ENCODE measurements at regions not wholly inside any gene's neighbourhood (a gene's known extent, or its start where the extent isn't known, plus 50 kb on each side); places are given as distances from the start of the nearest gene placed in this dataset.

DNA sequence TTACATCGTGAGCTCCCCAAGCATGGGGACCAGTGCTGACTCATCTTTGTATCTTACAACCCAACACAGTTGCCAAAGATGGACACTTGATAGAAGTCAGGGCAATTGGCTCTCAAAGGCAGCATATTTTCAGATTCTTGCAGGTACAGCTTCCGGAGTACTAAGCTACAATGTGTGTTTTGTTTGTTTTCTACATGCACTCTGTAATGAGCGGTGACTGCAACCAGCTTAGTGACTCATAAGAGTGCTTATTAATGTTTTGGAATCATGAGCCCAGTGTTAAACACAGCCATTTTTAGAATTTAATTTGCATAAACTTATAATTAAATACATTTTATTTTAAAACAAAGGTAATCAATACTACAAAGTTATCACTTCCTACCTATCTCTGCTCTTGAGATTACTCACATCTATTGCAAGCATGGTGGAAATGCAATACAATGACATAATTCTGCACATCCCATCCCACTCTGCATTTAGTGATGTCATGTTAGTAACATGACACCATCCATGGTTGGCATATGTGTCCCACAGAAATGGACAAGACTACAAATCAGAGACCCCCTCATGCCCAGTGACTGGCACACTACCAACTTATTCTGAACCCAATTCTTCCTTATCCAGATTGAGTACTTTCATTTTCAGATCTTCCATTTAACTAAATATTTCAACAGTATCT is 399.8 kb upstream of the ST6GAL2 start:
- no peak for TF ChIP-seq SIN3A (IDR thresholded peaks at IDR 0.05; ENCODE audit: borderline replicate concordance, insufficient read depth, low read length)

- TF ChIP-seq SIN3A (IDR thresholded peaks at IDR 0.05; ENCODE audit: borderline replicate concordance, insufficient read depth, low read length) (no peak), POLR2AphosphoS5 (IDR thresholded peaks at IDR 0.05; ENCODE audit: low read depth, low read length) (no peak), REST (IDR thresholded peaks at IDR 0.05; ENCODE audit: insufficient read depth in 1 of 2, low read depth in 2 of 2, low read length in 2 of 2) (no peak), FOXP2 (optimal IDR thresholded peaks at IDR 0.05; ENCODE audit: borderline replicate concordance, extremely low read depth, extremely low read length, insufficient read depth) (no peak)
Measured at GRCh38 chr2:107290041-107290440, 404.1 kb upstream of the ST6GAL2 start.

DNA sequence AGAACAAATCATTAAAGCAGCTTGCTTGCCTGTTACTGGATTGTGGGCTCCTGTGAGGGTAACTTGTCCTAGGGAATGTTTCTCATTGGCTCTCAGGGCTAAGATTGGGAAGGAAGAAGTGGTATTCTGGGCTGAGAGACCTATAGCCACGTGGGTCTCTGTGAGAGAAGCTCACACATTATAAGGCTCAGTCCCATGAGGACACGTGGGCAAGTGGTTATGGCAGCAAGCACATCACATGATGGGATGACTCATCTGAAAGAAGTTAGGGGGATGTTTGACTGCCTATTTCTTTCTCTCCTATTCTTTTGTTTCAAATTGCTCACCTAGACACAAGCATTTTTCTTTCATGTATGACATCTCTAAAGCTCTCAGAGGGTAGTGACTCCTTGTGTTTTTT is 418.0 kb upstream of the ST6GAL2 start:
- TF ChIP-seq POLR2AphosphoS5 (IDR thresholded peaks at IDR 0.05; ENCODE audit: low read depth, low read length) (no peak), REST (IDR thresholded peaks at IDR 0.05; ENCODE audit: insufficient read depth in 1 of 2, low read depth in 2 of 2, low read length in 2 of 2) (no peak), SIN3A (IDR thresholded peaks at IDR 0.05; ENCODE audit: borderline replicate concordance, insufficient read depth, low read length) (no peak), FOXP2 (optimal IDR thresholded peaks at IDR 0.05; ENCODE audit: borderline replicate concordance, extremely low read depth, extremely low read length, insufficient read depth) (no peak), TAF1 (IDR thresholded peaks at IDR 0.05; ENCODE audit: borderline replicate concordance, insufficient read depth, low read length) (no peak)

- TF ChIP-seq FOXP2 (optimal IDR thresholded peaks at IDR 0.05; ENCODE audit: borderline replicate concordance, extremely low read depth, extremely low read length, insufficient read depth) (no peak), REST (IDR thresholded peaks at IDR 0.05; ENCODE audit: insufficient read depth in 1 of 2, low read depth in 2 of 2, low read length in 2 of 2) (no peak), TAF1 (IDR thresholded peaks at IDR 0.05; ENCODE audit: borderline replicate concordance, insufficient read depth, low read length) (no peak), SIN3A (IDR thresholded peaks at IDR 0.05; ENCODE audit: borderline replicate concordance, insufficient read depth, low read length) (no peak), POLR2AphosphoS5 (IDR thresholded peaks at IDR 0.05; ENCODE audit: low read depth, low read length) (no peak)
Measured at GRCh38 chr2:107305966-107306365, 420.0 kb upstream of the ST6GAL2 start.

- no peak for TF ChIP-seq FOXP2 (optimal IDR thresholded peaks at IDR 0.05; ENCODE audit: borderline replicate concordance, extremely low read depth, extremely low read length, insufficient read depth)
- TF ChIP-seq POLR2AphosphoS5 (IDR thresholded peaks at IDR 0.05; ENCODE audit: low read depth, low read length), result no peak
- no peak for TF ChIP-seq TAF1 (IDR thresholded peaks at IDR 0.05; ENCODE audit: borderline replicate concordance, insufficient read depth, low read length)
- no peak for TF ChIP-seq SIN3A (IDR thresholded peaks at IDR 0.05; ENCODE audit: borderline replicate concordance, insufficient read depth, low read length)
- no peak for TF ChIP-seq REST (IDR thresholded peaks at IDR 0.05; ENCODE audit: insufficient read depth in 1 of 2, low read depth in 2 of 2, low read length in 2 of 2)
Measured at GRCh38 chr2:107306881-107307280, 420.9 kb upstream of the ST6GAL2 start.
